ENCODE measurements at regions not wholly inside any gene's neighbourhood (a gene's known extent, or its start where the extent isn't known, plus 50 kb on each side); places are given as distances from the start of the nearest gene placed in this dataset.

GRCh38 chr3:34365231-34365630 is 566.8 kb downstream of the PDCD6IP start:
- Histone ChIP-seq H3K36me3 (ENCODE audit: low read depth, missing control alignments) (no peaks in the 10 kb centered on the region), H3K4me3 (no peak overlapping the region), H3K9me3 (no peaks in the 10 kb centered on the region), H3K27ac (no peak overlapping the region), H3K27me3 (no peaks in the 10 kb centered on the region), H3K4me1 (no peaks in the 10 kb centered on the region)
- DNase-seq = no peak
- TF ChIP-seq CTCF (IDR thresholded peaks at IDR 0.05) (no peak), POLR2A (IDR thresholded peaks at IDR 0.05) (no peak)
- intact Hi-C loops (cut with DNase I; ENCODE audit: low total_unique reads) = no loop called here
- WGBS, 2 donors = 92 to 98% methylated on average over 3 of the region's 3 CpGs

- H3K27me3 ChIP-seq = no peaks in the 10 kb centered on the region
- H3K27ac ChIP-seq = no peak overlapping the region
- no peak overlapping the region for H3K4me3 ChIP-seq
- intact Hi-C loops (cut with DNase I; ENCODE audit: low total_unique reads) = no loop called here
- no peaks in the 10 kb centered on the region for H3K4me1 ChIP-seq
- no peak for DNase-seq
- no peaks in the 10 kb centered on the region for H3K36me3 ChIP-seq (ENCODE audit: low read depth, missing control alignments)
- 83 to 88% methylated on average over 2 of the region's 2 CpGs for WGBS, 2 donors
- no peaks in the 10 kb centered on the region for H3K9me3 ChIP-seq
- TF ChIP-seq CTCF (IDR thresholded peaks at IDR 0.05) (no peak), POLR2A (IDR thresholded peaks at IDR 0.05) (no peak)
Measured at GRCh38 chr3:34365771-34366170, 567.3 kb downstream of the PDCD6IP start.

DNA sequence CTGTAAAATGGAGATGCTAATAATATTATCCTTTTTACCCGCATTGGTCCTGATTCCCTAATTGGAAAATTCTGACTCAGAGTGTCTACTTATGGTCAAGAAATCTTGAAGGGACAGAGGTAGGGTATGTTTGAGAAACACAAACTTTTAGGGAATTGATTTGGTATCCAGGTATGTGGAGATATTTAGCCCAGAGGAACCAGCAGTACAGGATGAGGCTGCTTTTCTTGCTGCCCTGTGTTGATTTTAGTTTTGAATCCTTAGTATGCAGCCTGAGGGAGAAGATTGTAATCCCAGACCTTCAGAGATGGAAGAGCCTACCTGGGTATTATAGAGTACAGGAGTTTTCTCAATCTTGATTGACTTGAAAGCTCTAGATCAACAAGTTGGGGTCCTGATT is 569.1 kb downstream of the PDCD6IP start:
- H3K4me1 ChIP-seq = no peaks in the 10 kb centered on the region
- H3K36me3 ChIP-seq (ENCODE audit: low read depth, missing control alignments) = no peaks in the 10 kb centered on the region
- intact Hi-C loops (cut with DNase I; ENCODE audit: low total_unique reads) = no loop called here
- DNase-seq = no peak
- TF ChIP-seq POLR2A (IDR thresholded peaks at IDR 0.05) = no peak
- TF ChIP-seq CTCF (IDR thresholded peaks at IDR 0.05) = no peak
- 86 to 88% methylated on average over 1 of the region's 1 CpG for WGBS, 2 donors
- H3K4me3 ChIP-seq = no peak overlapping the region
- H3K27ac ChIP-seq = no peak overlapping the region
- no peaks in the 10 kb centered on the region for H3K9me3 ChIP-seq
- H3K27me3 ChIP-seq = no peaks in the 10 kb centered on the region

GRCh38 chr3:34374521-34374920 is 576.1 kb downstream of the PDCD6IP start:
- H3K27ac ChIP-seq = no peak overlapping the region
- no peaks in the 10 kb centered on the region for H3K9me3 ChIP-seq
- intact Hi-C loops (cut with DNase I; ENCODE audit: low total_unique reads) = no loop called here
- no peaks in the 10 kb centered on the region for H3K36me3 ChIP-seq (ENCODE audit: low read depth, missing control alignments)
- no peaks in the 10 kb centered on the region for H3K4me1 ChIP-seq
- no peaks in the 10 kb centered on the region for H3K27me3 ChIP-seq
- TF ChIP-seq CTCF (IDR thresholded peaks at IDR 0.05) (no peak), POLR2A (IDR thresholded peaks at IDR 0.05) (no peak)
- no peak overlapping the region for H3K4me3 ChIP-seq
- no peak for DNase-seq

DNA sequence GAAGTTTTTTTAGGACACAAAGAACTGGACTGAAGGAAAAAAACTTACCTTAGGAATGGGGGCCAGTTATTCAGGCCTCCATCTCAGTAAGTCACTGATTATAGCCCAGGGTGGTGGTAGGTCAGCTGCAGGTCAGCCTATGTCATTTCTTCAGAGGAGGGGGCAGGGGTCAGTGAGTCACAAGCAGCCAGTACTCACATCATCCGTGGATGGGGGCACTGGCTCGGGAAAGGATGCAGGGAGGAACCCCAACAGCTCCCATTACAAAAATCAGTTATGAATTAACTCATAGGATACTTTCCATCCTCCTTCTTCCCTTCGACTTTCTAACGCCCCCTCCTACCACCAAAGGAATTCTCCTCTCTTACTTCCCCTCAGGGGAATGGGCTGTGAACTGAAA is 578.3 kb downstream of the PDCD6IP start:
- DNase-seq = no peak
- 67 to 77% methylated on average over 4 of the region's 4 CpGs for WGBS, 2 donors
- H3K27me3 ChIP-seq = no peaks in the 10 kb centered on the region
- H3K27ac ChIP-seq = no peak overlapping the region
- no peaks in the 10 kb centered on the region for H3K4me1 ChIP-seq
- no peak overlapping the region for H3K4me3 ChIP-seq
- intact Hi-C loops (cut with DNase I; ENCODE audit: low total_unique reads) = no loop called here
- no peaks in the 10 kb centered on the region for H3K36me3 ChIP-seq (ENCODE audit: low read depth, missing control alignments)
- no peaks in the 10 kb centered on the region for H3K9me3 ChIP-seq
- TF ChIP-seq CTCF (IDR thresholded peaks at IDR 0.05) = no peak
- no peak for TF ChIP-seq POLR2A (IDR thresholded peaks at IDR 0.05)
